ELF-1 (cell line): ENCODE measurements at regions not wholly inside any gene's neighbourhood (a gene's known extent, or its start where the extent isn't known, plus 50 kb on each side); places are given as distances from the start of the nearest gene placed in this dataset.

ENCODE experiments used
- DNase-seq: peaks from one replicate; pipeline ENCODE4 v3.0.0-alpha.2; 2016; ENCODE audit warnings: low read depth, low spot score

DNA sequence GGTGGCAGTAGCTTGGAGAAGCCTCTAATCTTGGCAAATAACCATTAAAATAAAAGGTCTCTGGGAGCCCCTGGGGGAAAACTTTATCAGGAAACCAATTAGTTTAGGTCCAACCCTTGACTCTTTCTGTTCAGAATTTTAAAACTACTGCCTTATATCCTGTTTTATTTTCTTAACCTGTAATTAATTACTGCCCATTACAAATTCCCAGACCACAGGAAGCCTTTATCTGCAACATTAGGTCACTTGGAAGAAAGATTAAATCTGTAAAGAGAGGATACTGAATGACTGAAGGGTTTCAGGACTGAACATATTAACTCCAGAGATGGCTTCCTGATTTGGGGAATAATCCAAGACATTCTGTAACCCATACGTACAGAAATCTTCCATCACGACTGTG is 320.5 kb upstream of the SORCS1 start:
- DNase-seq = no peak

DNA sequence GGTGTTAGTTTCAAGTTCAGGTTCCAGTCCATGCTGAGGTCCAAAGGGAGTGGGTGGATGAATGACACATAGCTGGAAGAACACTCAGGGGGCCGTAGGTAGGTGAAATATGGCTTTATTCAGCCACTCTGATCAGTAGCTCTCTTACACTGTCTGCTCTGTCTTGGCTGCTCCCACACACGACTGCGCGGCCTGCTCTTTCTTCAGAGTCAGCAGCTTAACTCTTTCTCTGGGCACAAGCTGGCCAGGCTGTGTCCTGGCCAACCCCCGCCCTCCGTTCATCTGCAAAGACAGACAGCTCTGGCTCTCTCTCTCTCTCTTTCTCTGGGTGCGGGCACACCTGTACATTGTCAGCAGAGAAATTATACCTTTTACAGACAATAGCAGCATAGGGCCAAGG is 317.4 kb upstream of the SORCS1 start:
- no peak for DNase-seq

DNA sequence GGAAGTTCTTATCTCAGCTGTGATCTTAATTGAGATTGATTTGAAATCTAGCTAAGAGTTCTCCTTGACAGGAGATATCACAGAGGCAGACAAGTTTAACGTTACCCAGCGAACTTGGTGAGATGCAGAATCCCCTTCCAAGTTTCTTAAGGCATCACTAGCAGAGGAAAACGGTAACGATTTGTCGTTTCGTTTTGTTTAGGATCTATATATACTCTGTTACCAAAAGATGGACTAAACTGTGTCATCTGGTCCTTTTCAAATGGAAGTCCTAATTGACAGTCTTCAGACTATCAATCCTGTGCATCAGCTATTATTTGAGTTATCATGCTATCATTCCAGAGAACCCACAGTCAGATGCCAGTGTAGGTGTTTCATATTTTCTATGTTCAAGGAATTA is 316.7 kb upstream of the SORCS1 start:
- DNase-seq = no peak

DNA sequence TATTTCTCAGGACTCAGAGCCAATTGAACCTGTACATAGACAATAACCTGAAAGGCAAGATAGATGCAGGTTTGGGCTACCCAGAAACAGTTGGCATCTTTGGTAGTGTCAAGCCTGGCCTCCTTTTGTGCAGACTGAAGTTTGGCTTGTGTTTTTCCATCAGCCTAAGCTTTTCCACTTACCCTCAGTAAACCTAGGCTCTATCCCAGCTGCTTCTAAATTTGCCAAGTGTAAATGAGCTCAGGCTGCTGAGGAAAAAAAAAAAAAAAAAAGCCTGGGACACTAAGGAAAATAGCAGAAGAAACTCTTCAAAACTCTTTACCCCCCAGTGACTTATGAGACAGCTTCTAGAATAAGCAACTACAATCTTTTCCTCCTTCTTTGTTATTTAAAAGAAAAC is 316.3 kb upstream of the SORCS1 start:
- no peak for DNase-seq

DNA sequence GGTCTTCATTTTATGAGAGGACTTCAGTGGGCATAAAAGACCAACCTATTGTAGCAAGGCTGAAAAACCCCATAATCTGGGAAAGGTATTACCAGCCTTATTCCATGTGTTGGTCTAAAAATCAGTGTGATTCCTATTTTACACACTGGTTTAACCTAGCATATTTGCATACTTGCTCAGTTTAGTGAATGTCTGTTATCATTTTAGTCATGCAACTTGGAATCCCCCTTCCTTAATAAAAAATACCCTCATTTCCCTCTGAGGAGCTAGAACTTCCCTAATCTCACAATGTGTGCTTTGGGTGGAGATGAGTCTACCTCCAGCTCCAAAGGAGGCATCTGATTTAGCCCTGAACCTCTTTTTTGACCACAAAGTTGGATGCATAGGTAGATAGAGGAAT is 312.8 kb upstream of the SORCS1 start:
- no peak for DNase-seq

DNA sequence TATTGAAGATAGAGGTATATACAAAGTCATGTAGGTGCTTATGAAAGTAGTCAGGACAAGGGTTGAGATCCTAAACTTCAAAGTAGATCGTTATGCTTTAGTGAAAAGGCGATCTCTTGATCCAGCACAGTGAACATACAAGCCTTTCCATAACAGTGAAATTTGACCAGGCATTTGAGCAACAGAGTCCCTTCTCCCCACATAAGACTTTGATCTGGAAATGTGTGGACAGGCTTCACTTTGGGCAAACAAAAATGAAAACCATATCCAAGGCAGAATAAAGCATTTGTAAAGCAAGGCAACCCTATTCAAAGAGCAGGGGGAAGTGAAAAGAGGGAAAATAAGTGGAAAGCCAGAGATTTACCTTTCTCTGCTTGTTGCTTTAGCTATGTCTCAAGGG is 311.9 kb upstream of the SORCS1 start:
- no peak for DNase-seq

DNA sequence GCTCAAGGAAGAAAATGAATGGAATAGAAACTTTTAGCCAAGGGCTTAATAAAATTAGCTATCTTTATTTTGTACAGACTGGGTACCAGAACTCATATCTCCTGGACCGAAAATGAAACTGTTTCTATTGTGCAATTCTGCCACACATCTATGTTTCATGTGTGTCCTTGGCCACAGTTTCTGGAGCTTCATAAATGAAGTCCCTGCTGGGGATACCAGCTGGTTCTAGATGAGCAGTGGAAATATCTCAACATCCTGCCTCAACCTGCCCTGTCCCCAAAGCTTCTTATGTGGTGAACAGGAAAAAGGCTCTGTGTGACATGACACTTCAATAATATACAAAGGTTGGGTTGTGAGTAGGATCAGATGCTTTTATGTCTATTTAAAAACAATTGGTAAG is 310.1 kb upstream of the SORCS1 start:
- DNase-seq = no peak

DNA sequence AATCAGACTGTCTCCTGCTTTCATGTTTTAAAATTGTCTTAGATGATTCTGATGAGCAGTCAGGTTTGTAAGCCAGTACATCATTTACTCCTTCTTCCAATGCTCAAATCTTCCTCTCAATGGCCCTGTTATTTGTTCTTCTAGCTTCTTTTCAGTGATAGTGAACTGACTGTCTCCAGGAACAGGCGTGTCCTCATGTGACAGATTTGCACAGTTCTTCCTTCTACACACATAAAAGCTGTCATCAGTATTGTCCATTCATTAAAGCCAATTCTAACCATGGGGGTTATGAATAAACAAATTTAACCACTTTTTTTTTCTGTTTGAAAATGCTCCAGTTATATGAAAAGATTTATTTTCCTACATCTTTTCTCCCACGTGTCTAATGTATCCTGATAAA is 308.7 kb upstream of the SORCS1 start:
- no peak for DNase-seq

DNA sequence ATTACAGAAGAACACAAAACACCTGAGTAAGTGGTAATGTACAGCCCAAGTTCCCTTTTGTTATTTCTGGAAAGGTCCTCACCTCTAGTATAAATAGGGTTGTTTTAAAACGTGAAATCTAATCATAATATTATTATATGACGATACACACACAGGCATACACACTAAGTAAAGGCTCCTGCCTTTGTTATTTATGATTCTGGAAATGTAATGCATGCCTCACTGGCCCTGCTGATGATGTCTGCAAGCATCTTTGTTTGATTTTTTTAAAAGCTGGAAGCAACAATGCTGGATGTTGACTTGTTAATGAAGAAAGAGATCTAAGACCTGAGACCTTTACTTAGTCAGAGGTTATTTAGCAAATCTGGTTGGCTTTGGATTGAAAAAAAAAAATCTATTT is 307.4 kb upstream of the SORCS1 start:
- DNase-seq = no peak

DNA sequence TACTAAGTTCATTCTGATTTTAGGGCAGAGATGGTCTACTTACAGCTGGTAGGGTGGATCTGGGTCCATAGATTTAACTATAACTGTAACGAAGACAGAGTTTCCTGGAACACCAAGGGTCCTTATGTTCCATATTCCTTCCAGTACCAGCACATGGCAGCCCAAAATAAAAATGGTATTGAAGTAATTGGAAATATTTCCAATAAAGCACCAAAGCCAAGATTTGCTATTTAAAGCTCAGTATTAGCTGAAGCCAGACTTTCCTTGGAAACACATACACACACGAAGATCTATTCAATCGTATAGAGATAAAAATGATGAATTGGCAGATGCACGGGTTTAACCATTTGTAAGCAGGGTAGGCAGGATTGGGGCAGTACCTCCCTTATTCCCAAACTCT is 289.1 kb upstream of the SORCS1 start:
- DNase-seq = no peak

DNA sequence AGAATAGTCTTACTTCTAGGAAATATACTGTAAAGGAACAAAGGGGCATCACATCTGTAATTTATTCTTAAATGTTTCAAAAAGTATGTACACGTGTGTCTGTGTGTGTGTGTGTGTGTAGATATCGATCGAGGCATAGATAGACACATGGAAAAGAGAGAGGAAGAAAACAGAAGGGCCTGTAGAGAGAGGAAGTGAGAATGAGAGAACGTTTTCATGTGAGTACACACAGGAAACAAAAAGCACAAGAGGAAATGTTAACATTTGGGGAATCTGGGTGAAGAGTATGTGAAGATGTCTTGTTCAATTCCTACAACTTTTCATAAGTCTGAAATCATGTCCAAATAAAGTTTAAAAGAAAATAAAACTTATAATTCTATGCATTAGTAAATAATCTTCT is 286.5 kb upstream of the SORCS1 start:
- DNase-seq = no peak

DNA sequence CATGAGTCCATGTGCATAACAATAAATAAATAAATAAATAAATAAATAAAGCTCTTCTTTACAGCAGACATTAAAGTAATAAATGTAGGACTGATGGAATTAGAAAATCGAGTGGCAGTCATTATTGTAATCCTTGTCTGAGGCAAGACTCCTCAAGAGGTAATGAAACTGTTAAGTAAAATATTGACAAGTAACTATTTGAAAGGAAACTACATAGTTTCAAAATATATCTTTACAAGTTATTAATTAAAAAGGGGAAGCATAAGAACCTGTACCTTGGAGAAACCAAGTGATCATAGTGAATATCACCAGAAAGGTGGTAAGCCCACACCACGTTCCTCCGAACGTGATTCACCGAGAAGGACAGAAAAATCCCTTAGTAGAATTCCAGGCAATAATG is 285.6 kb upstream of the SORCS1 start:
- no peak for DNase-seq

DNA sequence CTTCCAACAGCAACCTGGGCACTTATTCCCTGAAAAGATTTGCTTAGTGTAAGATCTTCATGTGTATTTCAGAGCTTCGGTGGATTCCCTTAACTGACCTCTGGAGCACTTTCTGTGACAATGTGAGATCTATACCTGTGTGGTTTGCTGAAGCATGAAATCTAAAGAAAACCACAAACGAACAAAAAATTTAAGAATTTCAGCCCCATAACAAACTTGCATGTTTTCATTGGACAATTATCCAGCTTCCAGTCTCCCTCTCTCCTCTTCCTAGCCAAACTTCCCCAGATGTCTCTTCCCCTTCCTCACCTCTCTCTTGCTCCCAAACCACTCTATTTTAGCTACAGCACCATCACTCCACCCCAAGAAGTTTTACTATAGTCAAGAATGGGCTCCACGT is 279.9 kb upstream of the SORCS1 start:
- no peak for DNase-seq

DNA sequence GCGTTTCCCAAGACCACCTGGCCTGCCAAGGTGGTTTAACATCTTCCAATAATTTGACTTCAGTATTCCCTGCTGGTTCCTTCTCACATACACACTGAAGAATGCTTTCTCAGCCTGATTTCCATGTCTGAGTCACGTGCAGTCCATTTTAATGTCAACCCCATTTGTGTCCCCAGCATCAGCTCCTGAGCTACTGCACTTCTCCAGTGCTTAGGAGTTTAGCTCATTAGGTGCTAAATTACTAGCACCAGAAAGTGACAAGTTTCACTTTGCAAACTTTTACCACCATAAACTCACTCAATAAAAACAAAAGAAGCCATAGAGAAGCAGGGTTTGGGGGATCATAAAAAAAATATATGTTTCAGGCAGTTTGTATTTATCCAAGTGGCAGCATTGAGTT is 279.3 kb upstream of the SORCS1 start:
- no peak for DNase-seq

DNA sequence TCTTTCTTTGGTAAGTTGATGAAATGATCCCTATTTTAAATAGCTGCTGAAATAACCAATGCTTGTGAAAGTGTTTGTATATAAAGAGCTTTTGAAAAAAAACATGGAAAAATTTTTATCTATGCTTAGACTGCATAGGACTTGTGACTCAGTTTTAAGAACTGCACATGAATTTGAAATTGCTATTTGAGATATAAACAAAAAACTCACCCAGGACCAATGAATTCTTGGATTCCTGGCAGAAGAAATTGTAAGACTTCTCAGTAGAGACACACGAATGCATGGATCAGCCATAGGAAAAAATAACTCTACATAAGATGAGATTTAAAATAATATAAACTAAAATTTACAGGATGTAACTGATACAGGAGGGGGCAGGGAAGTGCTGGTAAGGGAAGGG is 278.8 kb upstream of the SORCS1 start:
- DNase-seq = no peak

DNA sequence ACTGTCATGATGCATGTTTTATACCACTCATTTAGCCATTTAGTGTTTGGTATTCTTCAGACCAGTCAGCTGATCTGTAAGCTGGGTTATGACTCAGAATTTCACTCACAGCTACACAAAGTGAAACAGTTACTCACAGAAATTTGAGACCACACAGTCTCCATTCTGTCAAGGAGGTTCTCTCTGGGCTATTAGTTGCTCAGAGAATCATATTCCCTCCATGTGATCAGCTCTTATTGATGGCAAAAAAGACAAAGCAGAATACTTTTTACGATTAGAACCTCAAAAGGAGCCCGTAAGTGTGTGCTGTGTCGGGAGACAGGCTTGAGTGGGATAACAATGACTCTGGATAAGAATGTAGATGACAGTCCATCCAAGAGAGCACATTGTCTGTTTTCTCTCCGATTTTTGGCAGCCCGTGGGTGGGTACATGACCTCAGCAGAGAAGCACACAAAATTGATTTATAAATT is 277.6 kb upstream of the SORCS1 start:
- DNase-seq = no peak

DNA sequence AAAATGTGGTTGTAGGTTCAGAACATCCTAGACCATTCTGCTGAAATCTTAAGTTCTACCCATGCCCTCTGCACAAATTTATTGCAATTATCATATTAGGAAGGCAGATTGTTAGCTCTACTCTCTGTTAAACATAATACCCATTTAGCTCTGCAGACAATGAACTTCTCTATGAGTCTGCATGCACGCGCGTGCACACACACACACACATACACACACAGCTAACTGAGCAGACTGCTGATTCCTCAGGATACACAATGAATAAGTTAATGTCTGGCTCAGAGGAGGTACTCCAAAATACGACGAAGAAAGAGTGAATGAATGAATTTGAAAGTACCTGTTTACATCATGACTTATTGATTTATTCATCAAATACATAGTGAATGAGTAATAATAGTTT is 276.2 kb upstream of the SORCS1 start:
- no peak for DNase-seq

DNA sequence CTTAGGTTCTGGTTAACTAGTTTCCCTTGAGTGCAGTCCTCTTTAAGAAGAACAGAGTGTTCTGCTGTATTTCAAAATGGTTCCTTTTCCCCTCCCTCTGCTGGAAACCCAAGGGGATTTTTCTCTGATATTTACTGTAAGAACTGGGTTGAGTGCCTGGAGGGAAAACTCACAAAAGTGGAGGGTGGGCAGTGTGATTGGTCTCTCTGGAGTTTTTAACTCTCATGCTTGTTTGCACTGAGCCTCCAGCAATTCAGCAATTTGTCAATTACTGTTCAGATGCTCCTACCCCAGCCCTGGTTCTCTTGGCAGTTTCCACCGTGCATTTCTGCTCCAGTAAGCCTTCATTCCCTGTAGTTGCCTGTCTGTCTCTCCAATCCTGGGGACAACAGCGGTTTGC is 273.4 kb upstream of the SORCS1 start:
- peak; percentile 70 for DNase-seq

DNA sequence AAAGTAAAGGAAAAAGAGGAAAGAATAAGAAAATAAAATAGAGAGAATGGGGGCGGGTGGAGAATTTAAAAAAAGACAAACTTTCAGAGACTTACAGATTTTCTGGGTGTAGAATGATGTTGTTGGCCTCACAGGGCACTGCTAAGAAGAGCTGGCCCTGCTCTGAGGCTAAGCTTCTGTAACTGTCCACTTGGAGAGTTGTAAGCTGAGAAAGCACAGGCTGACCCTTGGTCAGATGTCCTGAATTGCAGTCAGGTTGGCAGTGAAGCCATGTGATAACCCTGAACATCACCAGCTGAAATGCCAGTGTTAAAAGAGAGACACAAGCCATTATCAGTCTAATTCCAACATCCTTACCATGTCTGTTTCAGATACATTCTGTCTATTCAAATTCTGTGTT is 272.1 kb upstream of the SORCS1 start:
- no peak for DNase-seq

DNA sequence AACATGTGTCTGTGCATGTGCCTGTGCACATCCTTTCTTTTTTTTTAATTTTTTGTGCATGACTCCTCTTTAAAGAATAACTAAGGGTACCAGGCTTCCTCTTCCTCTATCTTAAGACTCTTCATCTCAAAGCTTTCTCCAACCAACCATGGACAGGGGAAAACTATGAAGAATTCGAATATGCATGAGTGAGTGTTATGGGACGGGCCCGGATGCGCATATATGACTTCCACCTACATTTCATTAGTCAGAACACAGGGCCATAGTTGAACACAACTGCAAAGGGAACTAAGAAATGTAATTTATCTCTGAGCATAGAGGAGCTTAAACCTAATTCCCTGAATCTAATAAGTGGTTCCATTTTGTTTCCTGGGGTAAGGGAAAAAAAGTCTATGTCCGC is 270.3 kb upstream of the SORCS1 start:
- no peak for DNase-seq

DNA sequence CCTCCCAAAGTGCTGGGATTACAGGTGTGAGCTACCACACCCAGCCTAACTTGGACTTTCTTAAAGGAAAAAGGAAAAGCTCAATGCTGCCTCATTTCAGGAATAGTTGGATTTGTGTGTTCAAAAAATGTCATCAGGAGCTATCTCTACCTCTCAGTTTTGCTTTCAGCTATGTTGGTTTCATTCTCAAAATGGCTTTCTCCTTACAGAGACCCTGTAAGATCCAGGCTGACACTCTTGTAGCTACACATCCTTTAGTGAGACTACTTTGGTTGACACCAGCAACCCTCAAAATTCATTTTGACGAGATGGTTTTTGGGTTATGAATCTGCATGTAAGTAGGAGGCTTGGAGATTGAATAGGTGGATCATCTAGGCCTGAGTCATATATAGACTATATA is 269.7 kb upstream of the SORCS1 start:
- DNase-seq = no peak

DNA sequence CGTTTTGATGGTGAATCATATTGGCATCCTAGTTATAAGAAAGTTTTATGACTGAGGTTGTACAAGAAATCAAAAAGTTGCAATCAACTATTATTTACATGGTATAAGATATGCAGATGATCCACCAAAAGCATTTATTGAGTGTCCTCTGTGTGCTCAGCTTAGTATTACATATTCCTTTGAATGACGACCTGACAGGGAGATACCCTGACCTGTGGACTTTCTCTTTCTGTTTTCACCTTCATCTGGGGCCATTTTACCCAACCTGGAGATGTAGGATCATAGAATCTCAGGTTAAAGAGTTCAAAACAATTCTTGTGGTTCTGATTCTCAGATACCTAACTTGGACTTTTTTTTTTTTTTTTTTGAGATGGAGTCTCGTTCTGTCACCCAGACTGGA is 269.1 kb upstream of the SORCS1 start:
- no peak for DNase-seq

DNA sequence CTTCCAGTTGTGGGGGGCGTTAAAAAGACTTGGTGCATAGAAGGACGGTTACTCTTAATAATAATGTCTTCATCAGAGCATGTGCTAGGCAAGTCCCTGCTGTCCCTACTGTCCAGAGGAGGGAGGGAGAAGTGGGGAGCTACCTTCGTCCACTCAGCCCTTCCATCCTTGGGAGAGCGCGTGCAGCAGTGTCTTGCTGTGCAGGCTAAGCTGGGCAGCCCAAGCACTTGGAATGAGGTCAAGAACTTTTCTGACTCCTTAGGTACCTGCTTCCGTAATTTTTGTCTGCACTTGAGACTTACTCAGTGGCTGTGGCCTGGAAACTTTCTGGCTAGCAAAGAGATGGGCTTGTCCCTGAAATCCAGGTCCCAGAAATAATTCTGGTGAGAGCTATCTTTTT is 265.9 kb upstream of the SORCS1 start:
- no peak for DNase-seq

DNA sequence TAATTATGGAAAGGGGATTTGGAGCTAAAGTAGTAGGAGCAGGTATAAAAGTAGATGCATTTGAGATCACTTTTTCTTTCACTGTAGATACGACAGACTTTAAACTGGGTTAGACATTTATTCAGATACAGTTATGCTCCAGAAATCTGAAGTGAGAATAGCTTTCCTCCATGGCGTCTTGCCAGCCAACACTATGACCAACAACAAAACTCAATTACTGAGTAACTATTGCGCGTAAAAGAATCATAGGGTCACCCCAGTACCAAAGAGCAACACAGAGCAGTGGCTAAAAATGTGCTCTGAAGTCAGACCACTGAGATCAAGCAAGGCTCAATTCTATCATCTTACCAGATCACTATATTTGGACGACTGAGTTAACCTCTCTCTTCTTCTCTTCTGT is 262.5 kb upstream of the SORCS1 start:
- DNase-seq = no peak
